B cell (primary cell): ENCODE measurements at regions not wholly inside any gene's neighbourhood (a gene's known extent, or its start where the extent isn't known, plus 50 kb on each side); places are given as distances from the start of the nearest gene placed in this dataset.

Experiments
- ATAC-seq: fragments of 200-7000 bp; cut with Tn5 transposase; one replicate; pipeline ENCODE4 v1.10.0; 2021; ENCODE audit warnings: low read depth, mild to moderate bottlenecking, moderate number of reproducible peaks, moderate library complexity
- CTCF ChIA-PET: fragments of 350-600 bp; sonication (Branson Sonifier 250); formaldehyde crosslinking; loops from one replicate; lab custom pipeline; 2021; ENCODE audit warnings: antibody characterized with exemption, inconsistent platforms; lab: Charles Lee
- POLR2A ChIA-PET: fragments of 350-600 bp; sonication (Branson Sonifier 250); formaldehyde crosslinking; loops from one replicate; lab custom pipeline; 2021; ENCODE audit warnings: antibody characterized with exemption; lab: Charles Lee
- DNase-seq: peaks from one replicate; pipeline ENCODE4 v3.0.0; 2013
- H2AFZ ChIP-seq: 2 replicates; pipeline ENCODE4 v1.6.1; 2012; ENCODE audit warnings: mild to moderate bottlenecking, low read depth, low read length; ENCODE audit not compliant: insufficient read depth, poor library complexity, severe bottlenecking
- H3K27ac ChIP-seq, 2 donors: 1 replicate in 1 of 2; 2 replicates in 1 of 2; pipeline ENCODE4 v1.5.1; 2012 to 2013; ENCODE audit warnings: low read length in 2 of 2, mild to moderate bottlenecking in 2 of 2, moderate library complexity in 1 of 2
- H3K27me3 ChIP-seq, 4 experiments: fragments of 200-600 bp in 1 of 4; sonication (generic) in 1 of 4; replicated peaks in 1 of 4; 1 replicate in 2 of 4; 2 replicates in 2 of 4; pipeline versions ENCODE4 v1.6.1 to v1.7.0; 2013 to 2016; ENCODE audit warnings: low read length in 3 of 4, mild to moderate bottlenecking in 2 of 4, mixed read lengths in 1 of 4, moderate library complexity in 1 of 4; ENCODE audit not compliant: insufficient read depth in 4 of 4, control insufficient read depth in 3 of 4; ENCODE audit errors: control extremely low read depth in 1 of 4
- H3K36me3 ChIP-seq, 2 experiments: replicated peaks in 1 of 2; 1 replicate in 1 of 2; 2 replicates in 1 of 2; pipeline versions ENCODE4 v1.6.1 to v1.7.1; 2013; ENCODE audit warnings: low read length in 1 of 2; ENCODE audit not compliant: insufficient read depth in 2 of 2, control insufficient read depth in 1 of 2; ENCODE audit errors: control extremely low read depth in 1 of 2, extremely low read depth in 1 of 2
- H3K4me1 ChIP-seq, 2 donors: fragments of 200-600 bp in 1 of 2; sonication (generic) in 1 of 2; 1 replicate in 1 of 2; 2 replicates in 1 of 2; pipeline versions ENCODE4 v1.5.1 to v1.6.1; 2013 to 2017; ENCODE audit warnings: low read length in 2 of 2; ENCODE audit not compliant: control insufficient read depth in 2 of 2, insufficient read depth in 2 of 2
- H3K4me2 ChIP-seq: replicated peaks from 2 replicates; pipeline ENCODE3; 2012; ENCODE audit warnings: mild to moderate bottlenecking, low read depth, low read length; ENCODE audit not compliant: poor library complexity, severe bottlenecking
- H3K4me3 ChIP-seq, 5 experiments: fragments of 200-600 bp in 1 of 5; sonication (generic) in 1 of 5; 1 replicate in 3 of 5; 2 replicates in 2 of 5; pipeline versions ENCODE4 v1.5.1 to v1.7.0; 2011 to 2016; ENCODE audit warnings: low read length in 4 of 5, mild to moderate bottlenecking in 4 of 5, low read depth in 2 of 5, control low read depth in 1 of 5, moderate library complexity in 1 of 5; ENCODE audit not compliant: insufficient read depth in 1 of 5; ENCODE audit errors: control extremely low read depth in 1 of 5, extremely low read depth in 1 of 5
- H3K79me2 ChIP-seq: fragments of 200-600 bp; sonication (generic); one replicate; pipeline ENCODE4 v1.6.0; 2016; ENCODE audit warnings: low read length; ENCODE audit not compliant: control insufficient read depth, insufficient read depth
- H3K9ac ChIP-seq: fragments of 200-600 bp; sonication (generic); 2 replicates; pipeline ENCODE4 v1.6.1; 2017; ENCODE audit warnings: mild to moderate bottlenecking, low read length, moderate library complexity
- H3K9me3 ChIP-seq, 3 donors: one replicate each; pipeline versions ENCODE4 v1.6.1 to v1.7.1; 2013; ENCODE audit warnings: low read length in 2 of 3; ENCODE audit not compliant: control insufficient read depth in 2 of 3, insufficient read depth in 1 of 3; ENCODE audit errors: control extremely low read depth in 1 of 3
- H4K20me1 ChIP-seq: 2 replicates; pipeline ENCODE4 v1.6.0; 2012; ENCODE audit warnings: mild to moderate bottlenecking, low read length; ENCODE audit not compliant: insufficient read depth, control insufficient read depth, poor library complexity, severe bottlenecking
- H3K27ac Mint-ChIP-seq: one replicate; pipeline ENCODE4 v1.8.0; 2021; ENCODE audit warnings: mixed read lengths
- H3K27me3 Mint-ChIP-seq: one replicate; pipeline ENCODE4 v1.8.0; 2021; ENCODE audit warnings: mixed read lengths
- H3K4me1 Mint-ChIP-seq: one replicate; pipeline ENCODE4 v1.8.0; 2021; ENCODE audit warnings: mixed read lengths
- H3K4me3 Mint-ChIP-seq: one replicate; pipeline ENCODE4 v1.8.0; 2021; ENCODE audit warnings: mixed read lengths
- H3K9me3 Mint-ChIP-seq: one replicate; pipeline ENCODE4 v1.8.0; 2022; ENCODE audit warnings: mixed read lengths; ENCODE audit not compliant: insufficient read depth
- EZH2 ChIP-seq: IDR thresholded peaks from 2 replicates; pipeline ENCODE4 v1.6.1; 2012; ENCODE audit warnings: borderline replicate concordance, low read depth, mild to moderate bottlenecking, moderate library complexity, low read length; ENCODE audit not compliant: insufficient read depth, poor library complexity, severe bottlenecking
- WGBS: methylation state at CpG from one replicate; pipeline ENCODE4 v1.1.5; 2013; ENCODE audit warnings: missing lambda C conversion rate; ENCODE audit not compliant: insufficient coverage; 5-methylcytosine and 5-hydroxymethylcytosine counted together
- intact Hi-C: fragments of 100-400 bp; cut with micrococcal nuclease; formaldehyde crosslinking; loops from one replicate; pipeline ENCODE4 v1.10.0; 2022
- TF ChIP-seq, protein P1 (sequence below): fragments of 200-600 bp; IDR thresholded peaks from one replicate; pipeline ENCODE4 v1.8.0; 2022; ENCODE audit warnings: antibody characterized with exemption, mild to moderate bottlenecking

DNA sequence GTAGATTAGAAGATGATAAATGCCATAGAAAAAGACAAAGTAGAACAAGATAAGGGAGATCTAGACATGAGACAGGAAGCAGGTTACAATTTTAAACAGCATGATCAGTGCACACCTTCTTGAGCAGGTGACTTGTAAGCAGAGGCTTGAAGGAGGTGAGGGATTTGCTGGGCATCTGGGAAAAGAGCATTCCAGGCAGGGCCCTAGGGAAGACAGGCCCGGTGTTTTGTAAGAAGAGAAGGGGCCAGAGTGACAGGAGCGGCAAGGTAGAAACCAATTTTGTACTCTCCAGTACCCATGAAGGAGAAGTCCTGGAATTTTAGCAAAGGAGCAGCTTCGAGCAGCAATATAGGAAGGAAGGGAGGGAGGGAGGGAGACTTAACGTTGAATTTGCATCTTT, 296.5 kb downstream of the MZT1 start:
- Histone ChIP-seq H3K9ac (no peak overlapping the region), H3K27me3 (no peaks in the 10 kb centered on the region), H2AFZ (no peak overlapping the region), H3K4me2 (no peak overlapping the region), H3K27ac (no peak overlapping the region), H3K9me3 (no peaks in the 10 kb centered on the region), H3K4me1 (no peaks in the 10 kb centered on the region), H4K20me1 (no peaks in the 10 kb centered on the region), H3K4me3 (no peak overlapping the region), H3K79me2 (no peaks in the 10 kb centered on the region), H3K36me3 (no peaks in the 10 kb centered on the region)
- Mint-ChIP-seq H3K9me3 (no peaks in the 10 kb centered on the region), H3K27ac (no peak overlapping the region), H3K4me1 (no peaks in the 10 kb centered on the region), H3K4me3 (no peak overlapping the region), H3K27me3 (no peaks in the 10 kb centered on the region)
- ChIA-PET CTCF (no interaction called here), POLR2A (no interaction called here)
- DNase-seq = no peak
- 54% methylated on average over 2 of the region's 4 CpGs for WGBS
- no peak for ATAC-seq
- TF ChIP-seq, protein P1, sequence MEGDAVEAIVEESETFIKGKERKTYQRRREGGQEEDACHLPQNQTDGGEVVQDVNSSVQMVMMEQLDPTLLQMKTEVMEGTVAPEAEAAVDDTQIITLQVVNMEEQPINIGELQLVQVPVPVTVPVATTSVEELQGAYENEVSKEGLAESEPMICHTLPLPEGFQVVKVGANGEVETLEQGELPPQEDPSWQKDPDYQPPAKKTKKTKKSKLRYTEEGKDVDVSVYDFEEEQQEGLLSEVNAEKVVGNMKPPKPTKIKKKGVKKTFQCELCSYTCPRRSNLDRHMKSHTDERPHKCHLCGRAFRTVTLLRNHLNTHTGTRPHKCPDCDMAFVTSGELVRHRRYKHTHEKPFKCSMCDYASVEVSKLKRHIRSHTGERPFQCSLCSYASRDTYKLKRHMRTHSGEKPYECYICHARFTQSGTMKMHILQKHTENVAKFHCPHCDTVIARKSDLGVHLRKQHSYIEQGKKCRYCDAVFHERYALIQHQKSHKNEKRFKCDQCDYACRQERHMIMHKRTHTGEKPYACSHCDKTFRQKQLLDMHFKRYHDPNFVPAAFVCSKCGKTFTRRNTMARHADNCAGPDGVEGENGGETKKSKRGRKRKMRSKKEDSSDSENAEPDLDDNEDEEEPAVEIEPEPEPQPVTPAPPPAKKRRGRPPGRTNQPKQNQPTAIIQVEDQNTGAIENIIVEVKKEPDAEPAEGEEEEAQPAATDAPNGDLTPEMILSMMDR = no peak
- TF ChIP-seq EZH2 = no peak
- intact Hi-C loops = no loop called here

DNA sequence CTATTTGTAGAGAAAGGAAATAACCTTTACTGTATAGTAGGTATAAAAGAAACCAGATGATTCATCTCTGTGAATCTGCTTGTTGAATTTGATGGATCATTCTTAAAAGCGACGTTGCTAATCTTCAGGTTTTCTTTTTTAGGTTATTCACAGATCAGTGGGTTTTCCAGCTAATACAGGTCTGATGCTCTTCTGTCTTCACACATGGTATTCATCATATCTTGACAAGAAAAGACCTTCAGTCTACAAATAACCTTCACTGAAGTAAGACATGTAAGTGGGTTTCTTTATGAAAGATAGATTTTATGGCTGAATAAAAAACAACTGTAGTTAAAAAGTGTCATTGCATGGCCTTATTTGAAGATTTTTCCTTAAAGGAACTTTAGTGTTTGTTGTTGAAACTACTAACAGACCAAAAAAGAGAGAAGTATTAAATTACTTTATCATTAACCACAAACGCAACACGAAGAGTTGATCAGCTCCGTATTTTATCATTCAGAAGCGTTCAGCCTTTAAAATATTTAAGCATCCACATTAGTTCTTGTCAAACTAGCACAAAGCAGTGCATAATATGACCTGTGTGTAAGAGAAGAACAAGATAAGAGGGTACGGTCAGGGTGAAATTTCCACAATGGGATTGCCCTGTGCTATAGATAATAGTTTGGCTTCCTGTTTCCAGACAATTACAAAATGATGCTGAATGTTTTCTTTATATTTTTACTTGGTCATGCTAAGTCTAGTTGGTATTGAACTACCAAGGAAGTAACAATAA, 299.5 kb downstream of the MZT1 start:
- H3K36me3 ChIP-seq = no peaks in the 10 kb centered on the region
- ATAC-seq (no peak), DNase-seq (no peak)
- POLR2A ChIA-PET = no interaction called here
- H2AFZ ChIP-seq = no peak overlapping the region
- intact Hi-C loops = no loop called here
- no peak overlapping the region for H3K4me2 ChIP-seq
- H3K27ac ChIP-seq = no peak overlapping the region
- Mint-ChIP-seq H3K9me3 (no peaks in the 10 kb centered on the region), H3K4me1 (no peaks in the 10 kb centered on the region), H3K4me3 (no peak overlapping the region), H3K27ac (no peak overlapping the region), H3K27me3 (no peaks in the 10 kb centered on the region)
- no peaks in the 10 kb centered on the region for H3K27me3 ChIP-seq
- CTCF ChIA-PET = interaction anchor here (0.9 kb wide), 1 partner anchor 12 kb away, joined by 4 read pairs; no protein-coding TSS in a partner anchor
- WGBS = 90% methylated on average over 2 of the region's 7 CpGs
- TF ChIP-seq, protein P1 = no peak
- no peak for TF ChIP-seq EZH2
- H4K20me1 ChIP-seq = no peaks in the 10 kb centered on the region
- no peaks in the 10 kb centered on the region for H3K4me1 ChIP-seq
- H3K9ac ChIP-seq = no peak overlapping the region
- no peaks in the 10 kb centered on the region for H3K79me2 ChIP-seq
- H3K4me3 ChIP-seq = no peak overlapping the region
- no peaks in the 10 kb centered on the region for H3K9me3 ChIP-seq
